Transverse colon (tissue), 4 donors: ENCODE measurements at regions not wholly inside any gene's neighbourhood (a gene's known extent, or its start where the extent isn't known, plus 50 kb on each side); places are given as distances from the start of the nearest gene placed in this dataset.

Experiments used
- DNase-seq: peaks from one replicate; pipeline ENCODE4 v3.0.0-alpha.2; 2019
- H3K27ac ChIP-seq, 4 donors: fragments of 200-600 bp; sonication (generic); 2 replicates each; pipeline ENCODE4 v1.5.1; 2016 to 2018; ENCODE audit warnings: inconsistent platforms in 4 of 4
- H3K27me3 ChIP-seq: fragments of 200-600 bp; sonication (generic); 2 replicates; pipeline ENCODE4 v1.5.1; 2017; ENCODE audit warnings: inconsistent platforms
- H3K36me3 ChIP-seq, 4 donors: fragments of 200-600 bp; sonication (generic); 2 replicates each; pipeline ENCODE4 v1.5.1; 2017 to 2019; ENCODE audit warnings: inconsistent platforms in 4 of 4
- H3K4me1 ChIP-seq, 4 donors: fragments of 200-600 bp; sonication (generic); 2 replicates each; pipeline ENCODE4 v1.5.1; 2017 to 2020; ENCODE audit warnings: inconsistent platforms in 4 of 4
- H3K4me3 ChIP-seq, 4 donors: fragments of 200-600 bp; sonication (generic); 1 replicate in 1 of 4; 2 replicates in 3 of 4; pipeline versions ENCODE4 v1.5.1 to v1.6.1; 2017 to 2019; ENCODE audit warnings: inconsistent platforms in 4 of 4
- H3K9me3 ChIP-seq, 2 donors: fragments of 200-600 bp; sonication (generic); 2 replicates each; pipeline ENCODE4 v1.5.1; 2017 to 2019; ENCODE audit warnings: inconsistent platforms in 2 of 2
- CTCF ChIP-seq, 5 experiments: fragments of 200-600 bp in 3 of 5; fragments of 450-650 bp in 2 of 5; sonication (generic) in 3 of 5; IDR thresholded peaks; 1 replicate in 2 of 5; 2 replicates in 3 of 5; pipeline ENCODE4 v1.5.1; 2016 to 2017; ENCODE audit warnings: antibody characterized with exemption in 5 of 5, inconsistent platforms in 3 of 5, mild to moderate bottlenecking in 2 of 5, moderate library complexity in 1 of 5
- EP300 ChIP-seq: sonication (generic); formaldehyde crosslinking; IDR thresholded peaks from one replicate; pipeline ENCODE4 v1.6.1; 2017; ENCODE audit warnings: antibody characterized with exemption, low read depth
- POLR2A ChIP-seq: fragments of 450-650 bp; IDR thresholded peaks from one replicate; pipeline ENCODE4 v1.6.1; 2016; ENCODE audit warnings: antibody characterized with exemption, mild to moderate bottlenecking, moderate library complexity
- POLR2AphosphoS5 ChIP-seq, 3 donors: sonication (generic); formaldehyde crosslinking; IDR thresholded peaks; one replicate each; pipeline ENCODE4 v1.6.1; 2016; ENCODE audit warnings: antibody characterized with exemption in 3 of 3
- WGBS, 2 donors: methylation state at CpG; one replicate each; pipeline ENCODE4 v1.1.5; 2018; ENCODE audit warnings: low coverage in 1 of 2; 5-methylcytosine and 5-hydroxymethylcytosine counted together
- in situ Hi-C, 4 donors: fragments of 200-750 bp; cut with MboI; loops; one replicate each; pipeline versions ENCODE4 v1.15.0 to v1.15.1; 2017; ENCODE audit warnings: low sequenced_read_pairs in 3 of 4, low pct_ligation_motif_present in 1 of 4, low pct_unique_long_range_greater_than_20kb in 1 of 4
- intact Hi-C: fragments of 100-400 bp; cut with DNase I; formaldehyde crosslinking; loops from one replicate; pipeline ENCODE4 v1.15.1; 2023; ENCODE audit warnings: low total_unique reads

- Histone ChIP-seq H3K4me3 (no peak overlapping the region), H3K9me3 (no peaks in the 10 kb centered on the region), H3K27ac (no peak overlapping the region), H3K36me3 (no peaks in the 10 kb centered on the region), H3K4me1 (no peaks in the 10 kb centered on the region), H3K27me3 (no peaks in the 10 kb centered on the region)
- in situ Hi-C loops = no loop called here
- TF ChIP-seq CTCF (IDR thresholded peaks at IDR 0.05) = no peak
- no peak for TF ChIP-seq POLR2AphosphoS5 (IDR thresholded peaks at IDR 0.05)
- TF ChIP-seq EP300 = no peak
- TF ChIP-seq POLR2A = no peak
- 54 to 77% methylated on average over 2 of the region's 2 CpGs for WGBS, 2 donors
- intact Hi-C loops = no loop called here
- no peak for DNase-seq
Measured at GRCh38 chr14:80428671-80429070, 217.4 kb upstream of the DIO2 start.

- in situ Hi-C loops (no loop called here), intact Hi-C loops (no loop called here)
- no peaks in the 10 kb centered on the region for H3K4me1 ChIP-seq
- no peak overlapping the region for H3K4me3 ChIP-seq
- no peaks in the 10 kb centered on the region for H3K36me3 ChIP-seq
- WGBS, 2 donors = 79 to 92% methylated on average over 3 of the region's 3 CpGs
- no peak for TF ChIP-seq CTCF (IDR thresholded peaks at IDR 0.05)
- TF ChIP-seq POLR2AphosphoS5 (IDR thresholded peaks at IDR 0.05) = no peak
- TF ChIP-seq EP300 = no peak
- no peak for TF ChIP-seq POLR2A
- no peak overlapping the region for H3K27ac ChIP-seq
- DNase-seq = no peak
- H3K27me3 ChIP-seq = no peaks in the 10 kb centered on the region
- no peaks in the 10 kb centered on the region for H3K9me3 ChIP-seq
Measured at GRCh38 chr14:80428171-80428570, 216.9 kb upstream of the DIO2 start.

- Histone ChIP-seq H3K4me3 (no peak overlapping the region), H3K36me3 (no peaks in the 10 kb centered on the region)
- 70 to 72% methylated on average over 3 of the region's 3 CpGs for WGBS, 2 donors
Measured at GRCh38 chr14:80427101-80427500, 215.8 kb upstream of the DIO2 start.

GRCh38 chr14:80426683-80427082 is 215.4 kb upstream of the DIO2 start:
- Histone ChIP-seq H3K36me3 (no peaks in the 10 kb centered on the region), H3K27ac (no peak overlapping the region), H3K4me1 (no peaks in the 10 kb centered on the region), H3K9me3 (no peaks in the 10 kb centered on the region), H3K27me3 (no peaks in the 10 kb centered on the region), H3K4me3 (no peak overlapping the region)
- intact Hi-C loops (no loop called here), in situ Hi-C loops (no loop called here)
- no peak for DNase-seq
- 80 to 93% methylated on average over 1 of the region's 1 CpG for WGBS, 2 donors
- TF ChIP-seq POLR2AphosphoS5 (IDR thresholded peaks at IDR 0.05) = no peak
- TF ChIP-seq CTCF (IDR thresholded peaks at IDR 0.05) = no peak
- no peak for TF ChIP-seq POLR2A
- TF ChIP-seq EP300 = no peak

More at GRCh38 chr14:80427101-80427500, 215.8 kb upstream of the DIO2 start:
- H3K27ac ChIP-seq = no peak overlapping the region
- no peak for TF ChIP-seq EP300
- TF ChIP-seq POLR2AphosphoS5 (IDR thresholded peaks at IDR 0.05) = no peak
- TF ChIP-seq POLR2A = no peak
- no peak for TF ChIP-seq CTCF (IDR thresholded peaks at IDR 0.05)
- H3K27me3 ChIP-seq = no peaks in the 10 kb centered on the region
- no peaks in the 10 kb centered on the region for H3K9me3 ChIP-seq
- in situ Hi-C loops = no loop called here
- DNase-seq = no peak
- intact Hi-C loops = no loop called here
- no peaks in the 10 kb centered on the region for H3K4me1 ChIP-seq
